Stimulated activated naive CD8-positive, alpha-beta T cell treated with anti-CD3 and anti-CD28 coated beads, Interleukin-15, amount 100 ng/mL, for 72 hours (primary cell): ENCODE measurements at regions not wholly inside any gene's neighbourhood (a gene's known extent, or its start where the extent isn't known, plus 50 kb on each side); places are given as distances from the start of the nearest gene placed in this dataset.
"Not testable (repeated sequence)": the region's sequence is repeated elsewhere in the genome, so short reads cannot be mapped to it uniquely, and the experiment has no call there.

ENCODE experiments used
- ATAC-seq: fragments of 150-1000 bp; cut with Tn5 transposase; 2 replicates; pipeline ENCODE4 v1.10.0; 2021; ENCODE audit warnings: mild to moderate bottlenecking, moderate library complexity
- DNase-seq, 2 donors: peaks; one replicate each; pipeline ENCODE4 v3.0.0; 2021 to 2022
- H3K27ac Mint-ChIP-seq, 2 donors: one replicate each; pipeline ENCODE4 v1.8.0; 2022; ENCODE audit warnings: mild to moderate bottlenecking in 2 of 2, mixed read lengths in 2 of 2, moderate library complexity in 2 of 2
- H3K27me3 Mint-ChIP-seq: one replicate; pipeline ENCODE4 v1.8.0; 2022; ENCODE audit warnings: mixed read lengths
- H3K4me1 Mint-ChIP-seq: one replicate; pipeline ENCODE4 v1.8.0; 2022; ENCODE audit warnings: mild to moderate bottlenecking, mixed read lengths
- H3K4me3 Mint-ChIP-seq, 2 donors: one replicate each; pipeline ENCODE4 v1.8.0; 2022; ENCODE audit warnings: mild to moderate bottlenecking in 2 of 2, mixed read lengths in 2 of 2, moderate library complexity in 1 of 2
- H3K9me3 Mint-ChIP-seq, 2 donors: one replicate each; pipeline ENCODE4 v1.8.0; 2022; ENCODE audit warnings: mixed read lengths in 2 of 2

- H3K4me1 Mint-ChIP-seq, H3K27ac Mint-ChIP-seq, DNase-seq, H3K4me3 Mint-ChIP-seq, ATAC-seq, H3K27me3 Mint-ChIP-seq: not testable (repeated sequence)
- H3K9me3 Mint-ChIP-seq: peaks cover 27 to 34% of the 10 kb centered on the region in 2 donors
These were observed 133.1 kb downstream of the CENPC start for GRCh38 chr4:67412153-67412712.

GRCh38 chr4:67403342-67403741 is 142.0 kb downstream of the CENPC start:
- DNase-seq (no peak), ATAC-seq (no peak)
- Mint-ChIP-seq H3K27ac (peak overlapping the region in 1 of 2 donors; percentile 17), H3K9me3 (peaks cover 5% of the 10 kb centered on the region in 2 donors), H3K27me3 (no peaks in the 10 kb centered on the region), H3K4me3 (no peak overlapping the region), H3K4me1 (no peaks in the 10 kb centered on the region)

GRCh38 chr4:67401902-67402301 is 143.4 kb downstream of the CENPC start:
- ATAC-seq: no peak
- Mint-ChIP-seq H3K27ac (no peak overlapping the region), H3K9me3 (no peaks in the 10 kb centered on the region), H3K27me3 (no peaks in the 10 kb centered on the region), H3K4me1 (no peaks in the 10 kb centered on the region), H3K4me3 (no peak overlapping the region)
- no peak for DNase-seq

GRCh38 chr4:67397931-67398330 is 147.4 kb downstream of the CENPC start:
- Mint-ChIP-seq H3K27me3 (peaks cover under 1% of the 10 kb centered on the region), H3K27ac (no peak overlapping the region), H3K4me3 (no peak overlapping the region), H3K9me3 (no peaks in the 10 kb centered on the region), H3K4me1 (no peaks in the 10 kb centered on the region)
- no peak for ATAC-seq
- DNase-seq: no peak

GRCh38 chr4:67397031-67397430 is 148.3 kb downstream of the CENPC start:
- H3K9me3 Mint-ChIP-seq: no peaks in the 10 kb centered on the region
- H3K27ac Mint-ChIP-seq: no peak overlapping the region
- DNase-seq (no peak), ATAC-seq (no peak)
- peaks cover 8% of the 10 kb centered on the region for H3K27me3 Mint-ChIP-seq
- H3K4me3 Mint-ChIP-seq: no peak overlapping the region
- no peaks in the 10 kb centered on the region for H3K4me1 Mint-ChIP-seq

GRCh38 chr4:67396008-67396407 is 149.3 kb downstream of the CENPC start:
- no peak overlapping the region for H3K4me3 Mint-ChIP-seq
- H3K4me1 Mint-ChIP-seq: no peaks in the 10 kb centered on the region
- peaks cover 17% of the 10 kb centered on the region for H3K27me3 Mint-ChIP-seq
- H3K27ac Mint-ChIP-seq: no peak overlapping the region
- H3K9me3 Mint-ChIP-seq: no peaks in the 10 kb centered on the region
- DNase-seq: no peak
- ATAC-seq: no peak

GRCh38 chr4:67394879-67395278 is 150.4 kb downstream of the CENPC start:
- H3K27ac Mint-ChIP-seq: no peak overlapping the region
- H3K4me1 Mint-ChIP-seq: no peaks in the 10 kb centered on the region
- H3K4me3 Mint-ChIP-seq: no peak overlapping the region
- DNase-seq (no peak), ATAC-seq (no peak)
- peaks cover 19% of the 10 kb centered on the region for H3K27me3 Mint-ChIP-seq
- no peaks in the 10 kb centered on the region for H3K9me3 Mint-ChIP-seq

GRCh38 chr4:67393699-67394281 is 151.5 kb downstream of the CENPC start:
- DNase-seq (peak in 1 of 2 donors; percentile 4), ATAC-seq (no peak)
- no peak overlapping the region for H3K27ac Mint-ChIP-seq
- H3K27me3 Mint-ChIP-seq: peaks cover 19% of the 10 kb centered on the region
- no peaks in the 10 kb centered on the region for H3K9me3 Mint-ChIP-seq
- no peaks in the 10 kb centered on the region for H3K4me1 Mint-ChIP-seq
- no peak overlapping the region for H3K4me3 Mint-ChIP-seq

GRCh38 chr4:67393007-67393406 is 152.3 kb downstream of the CENPC start:
- no peaks in the 10 kb centered on the region for H3K9me3 Mint-ChIP-seq
- H3K27ac Mint-ChIP-seq: no peak overlapping the region
- peaks cover 19% of the 10 kb centered on the region for H3K27me3 Mint-ChIP-seq
- DNase-seq: no peak
- ATAC-seq: no peak
- H3K4me3 Mint-ChIP-seq: no peak overlapping the region
- no peaks in the 10 kb centered on the region for H3K4me1 Mint-ChIP-seq

GRCh38 chr4:67381406-67381804 is 163.9 kb downstream of the CENPC start:
- not testable (repeated sequence) for H3K27ac Mint-ChIP-seq, H3K4me3 Mint-ChIP-seq, H3K27me3 Mint-ChIP-seq, H3K9me3 Mint-ChIP-seq, H3K4me1 Mint-ChIP-seq, ATAC-seq, DNase-seq

- not testable (repeated sequence) for DNase-seq, H3K27me3 Mint-ChIP-seq, H3K9me3 Mint-ChIP-seq, H3K27ac Mint-ChIP-seq, ATAC-seq, H3K4me1 Mint-ChIP-seq, H3K4me3 Mint-ChIP-seq
These were observed 164.4 kb downstream of the CENPC start for GRCh38 chr4:67380702-67381405.

GRCh38 chr4:67380154-67380553 is 165.1 kb downstream of the CENPC start:
- no peaks in the 10 kb centered on the region for H3K4me1 Mint-ChIP-seq
- H3K27ac Mint-ChIP-seq: no peak overlapping the region
- H3K9me3 Mint-ChIP-seq: no peaks in the 10 kb centered on the region
- H3K27me3 Mint-ChIP-seq: no peaks in the 10 kb centered on the region
- no peak overlapping the region for H3K4me3 Mint-ChIP-seq
- ATAC-seq (no peak), DNase-seq (no peak)

- Mint-ChIP-seq H3K27me3 (peaks cover 11% of the 10 kb centered on the region), H3K4me1 (no peaks in the 10 kb centered on the region), H3K27ac (no peak overlapping the region), H3K4me3 (no peak overlapping the region), H3K9me3 (no peaks in the 10 kb centered on the region)
- ATAC-seq: no peak
- no peak for DNase-seq
These were observed 170.0 kb downstream of the CENPC start for GRCh38 chr4:67375291-67375690.

- peaks cover 18% of the 10 kb centered on the region for H3K27me3 Mint-ChIP-seq
- H3K4me3 Mint-ChIP-seq: no peak overlapping the region
- H3K9me3 Mint-ChIP-seq: no peaks in the 10 kb centered on the region
- no peak overlapping the region for H3K27ac Mint-ChIP-seq
- no peaks in the 10 kb centered on the region for H3K4me1 Mint-ChIP-seq
- DNase-seq: no peak
- ATAC-seq: no peak
These were observed 173.7 kb downstream of the CENPC start for GRCh38 chr4:67371615-67372014.

- Mint-ChIP-seq H3K9me3 (peaks cover 4 to 15% of the 10 kb centered on the region in 2 donors), H3K27me3 (peaks cover 28% of the 10 kb centered on the region), H3K27ac (no peak overlapping the region), H3K4me3 (no peak overlapping the region), H3K4me1 (no peaks in the 10 kb centered on the region)
- ATAC-seq (no peak), DNase-seq (no peak)
These were observed 178.9 kb downstream of the CENPC start for GRCh38 chr4:67366311-67366861.

GRCh38 chr4:67365661-67366245 is 179.6 kb downstream of the CENPC start:
- Mint-ChIP-seq H3K4me3 (no peak overlapping the region), H3K27ac (no peak overlapping the region)

More at GRCh38 chr4:67365661-67366245, 179.6 kb downstream of the CENPC start:
- Mint-ChIP-seq H3K9me3 (peaks cover 7 to 15% of the 10 kb centered on the region in 2 donors), H3K27me3 (peaks cover 28% of the 10 kb centered on the region), H3K4me1 (no peaks in the 10 kb centered on the region)
- DNase-seq: no peak
- ATAC-seq: no peak
